WTC11 (cell line): ENCODE measurements at regions not wholly inside any gene's neighbourhood (a gene's known extent, or its start where the extent isn't known, plus 50 kb on each side); places are given as distances from the start of the nearest gene placed in this dataset.

Source experiments
- AR ChIP-seq: fragments of 250-450 bp; sonication (Bioruptor Pico); IDR thresholded peaks from 2 replicates; pipeline ENCODE4 v1.9.0; 2021; ENCODE audit warnings: mild to moderate bottlenecking
- CBFB ChIP-seq: sonication (generic); formaldehyde crosslinking; IDR thresholded peaks from 2 replicates; pipeline ENCODE4 v1.8.1; 2022; ENCODE audit warnings: mild to moderate bottlenecking, low read depth, missing genetic modification reagents
- ETV6 ChIP-seq: sonication (generic); formaldehyde crosslinking; IDR thresholded peaks from 2 replicates; pipeline ENCODE4 v1.8.1; 2022; ENCODE audit warnings: mild to moderate bottlenecking, missing genetic modification reagents
- KAT7 ChIP-seq: sonication (generic); formaldehyde crosslinking; IDR thresholded peaks from 2 replicates; pipeline ENCODE4 v1.8.1; 2023; ENCODE audit warnings: missing genetic modification reagents, mild to moderate bottlenecking, borderline replicate concordance
- RELA ChIP-seq: sonication (generic); formaldehyde crosslinking; IDR thresholded peaks from 2 replicates; pipeline ENCODE4 v1.8.1; 2022; ENCODE audit warnings: missing genetic modification reagents, mild to moderate bottlenecking, borderline replicate concordance
- ZBTB43 ChIP-seq: sonication (generic); formaldehyde crosslinking; IDR thresholded peaks from 2 replicates; pipeline ENCODE4 v1.8.1; 2023; ENCODE audit warnings: mild to moderate bottlenecking, missing genetic modification reagents
- ZNF138 ChIP-seq: sonication (generic); formaldehyde crosslinking; conservative IDR thresholded peaks from 2 replicates; pipeline ENCODE4 v1.8.1; 2022; ENCODE audit warnings: mild to moderate bottlenecking, moderate library complexity, missing genetic modification reagents
- ZNF263 ChIP-seq: sonication (generic); formaldehyde crosslinking; IDR thresholded peaks from 2 replicates; pipeline ENCODE4 v1.8.1; 2022; ENCODE audit warnings: low read depth, mild to moderate bottlenecking, moderate library complexity, missing genetic modification reagents
- TF ChIP-seq, protein P1 (sequence below): fragments of 200-600 bp; IDR thresholded peaks from 2 replicates; pipeline ENCODE4 v1.8.0; 2022; ENCODE audit warnings: antibody characterized with exemption

DNA sequence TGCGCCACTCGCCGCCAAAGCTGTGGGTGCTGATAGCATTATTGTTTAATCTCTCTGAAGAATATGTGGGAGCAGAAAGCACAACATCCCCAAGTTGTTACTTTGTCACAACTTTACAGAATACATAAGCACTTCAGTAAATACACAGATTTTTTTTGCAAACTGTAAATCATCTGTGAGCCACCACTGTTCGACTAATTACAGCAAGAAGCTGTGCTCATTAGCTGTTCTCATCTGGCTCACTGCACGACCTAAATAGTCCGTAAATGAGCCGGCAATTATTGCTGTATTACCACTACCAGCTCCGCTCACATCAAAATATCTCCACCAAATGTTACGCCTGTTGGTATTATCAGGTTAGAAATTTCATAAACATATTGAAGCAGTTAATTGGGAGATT, 228.9 kb upstream of the PRKD1 start:
- TF ChIP-seq, protein P1, sequence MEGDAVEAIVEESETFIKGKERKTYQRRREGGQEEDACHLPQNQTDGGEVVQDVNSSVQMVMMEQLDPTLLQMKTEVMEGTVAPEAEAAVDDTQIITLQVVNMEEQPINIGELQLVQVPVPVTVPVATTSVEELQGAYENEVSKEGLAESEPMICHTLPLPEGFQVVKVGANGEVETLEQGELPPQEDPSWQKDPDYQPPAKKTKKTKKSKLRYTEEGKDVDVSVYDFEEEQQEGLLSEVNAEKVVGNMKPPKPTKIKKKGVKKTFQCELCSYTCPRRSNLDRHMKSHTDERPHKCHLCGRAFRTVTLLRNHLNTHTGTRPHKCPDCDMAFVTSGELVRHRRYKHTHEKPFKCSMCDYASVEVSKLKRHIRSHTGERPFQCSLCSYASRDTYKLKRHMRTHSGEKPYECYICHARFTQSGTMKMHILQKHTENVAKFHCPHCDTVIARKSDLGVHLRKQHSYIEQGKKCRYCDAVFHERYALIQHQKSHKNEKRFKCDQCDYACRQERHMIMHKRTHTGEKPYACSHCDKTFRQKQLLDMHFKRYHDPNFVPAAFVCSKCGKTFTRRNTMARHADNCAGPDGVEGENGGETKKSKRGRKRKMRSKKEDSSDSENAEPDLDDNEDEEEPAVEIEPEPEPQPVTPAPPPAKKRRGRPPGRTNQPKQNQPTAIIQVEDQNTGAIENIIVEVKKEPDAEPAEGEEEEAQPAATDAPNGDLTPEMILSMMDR = no peak
- TF ChIP-seq ZNF263 (CRISPR knock-in tag) (no peak), RELA (CRISPR knock-in tag) (no peak), KAT7 (no peak), AR (CRISPR knock-in tag) (no peak), CBFB (CRISPR knock-in tag) (no peak), ZNF138 (no peak), ETV6 (no peak), ZBTB43 (CRISPR knock-in tag) (no peak)
